ENCODE measurements at regions not wholly inside any gene's neighbourhood (a gene's known extent, or its start where the extent isn't known, plus 50 kb on each side); places are given as distances from the start of the nearest gene placed in this dataset.

DNA sequence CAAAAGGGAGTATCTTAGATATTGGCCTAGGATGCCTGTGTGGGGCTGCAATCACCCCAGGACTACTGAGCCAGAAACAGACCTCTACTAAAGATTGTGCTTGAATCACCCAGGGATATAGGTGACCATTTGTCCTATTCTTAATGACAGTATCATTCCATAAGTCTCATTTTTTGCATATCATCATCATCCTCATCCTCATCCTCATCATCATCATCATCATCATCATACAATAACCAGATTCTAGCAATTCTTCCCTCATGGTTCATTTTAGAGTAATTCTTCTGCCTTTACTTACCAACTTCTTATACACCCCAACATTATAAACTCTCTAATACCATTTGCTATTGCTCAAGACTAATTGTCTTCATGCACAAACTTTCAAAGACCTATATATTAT, 226.6 kb downstream of the B3GLCT start (continued):
- no peak for TF ChIP-seq ZNF274 (IDR thresholded peaks at IDR 0.05; ENCODE audit: low read depth, low read length)
- TF ChIP-seq, protein P1, sequence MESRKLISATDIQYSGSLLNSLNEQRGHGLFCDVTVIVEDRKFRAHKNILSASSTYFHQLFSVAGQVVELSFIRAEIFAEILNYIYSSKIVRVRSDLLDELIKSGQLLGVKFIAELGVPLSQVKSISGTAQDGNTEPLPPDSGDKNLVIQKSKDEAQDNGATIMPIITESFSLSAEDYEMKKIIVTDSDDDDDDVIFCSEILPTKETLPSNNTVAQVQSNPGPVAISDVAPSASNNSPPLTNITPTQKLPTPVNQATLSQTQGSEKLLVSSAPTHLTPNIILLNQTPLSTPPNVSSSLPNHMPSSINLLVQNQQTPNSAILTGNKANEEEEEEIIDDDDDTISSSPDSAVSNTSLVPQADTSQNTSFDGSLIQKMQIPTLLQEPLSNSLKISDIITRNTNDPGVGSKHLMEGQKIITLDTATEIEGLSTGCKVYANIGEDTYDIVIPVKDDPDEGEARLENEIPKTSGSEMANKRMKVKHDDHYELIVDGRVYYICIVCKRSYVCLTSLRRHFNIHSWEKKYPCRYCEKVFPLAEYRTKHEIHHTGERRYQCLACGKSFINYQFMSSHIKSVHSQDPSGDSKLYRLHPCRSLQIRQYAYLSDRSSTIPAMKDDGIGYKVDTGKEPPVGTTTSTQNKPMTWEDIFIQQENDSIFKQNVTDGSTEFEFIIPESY (IDR thresholded peaks at IDR 0.05; ENCODE audit: extremely low read depth, insufficient replicate concordance, low read length) = no peak

DNA sequence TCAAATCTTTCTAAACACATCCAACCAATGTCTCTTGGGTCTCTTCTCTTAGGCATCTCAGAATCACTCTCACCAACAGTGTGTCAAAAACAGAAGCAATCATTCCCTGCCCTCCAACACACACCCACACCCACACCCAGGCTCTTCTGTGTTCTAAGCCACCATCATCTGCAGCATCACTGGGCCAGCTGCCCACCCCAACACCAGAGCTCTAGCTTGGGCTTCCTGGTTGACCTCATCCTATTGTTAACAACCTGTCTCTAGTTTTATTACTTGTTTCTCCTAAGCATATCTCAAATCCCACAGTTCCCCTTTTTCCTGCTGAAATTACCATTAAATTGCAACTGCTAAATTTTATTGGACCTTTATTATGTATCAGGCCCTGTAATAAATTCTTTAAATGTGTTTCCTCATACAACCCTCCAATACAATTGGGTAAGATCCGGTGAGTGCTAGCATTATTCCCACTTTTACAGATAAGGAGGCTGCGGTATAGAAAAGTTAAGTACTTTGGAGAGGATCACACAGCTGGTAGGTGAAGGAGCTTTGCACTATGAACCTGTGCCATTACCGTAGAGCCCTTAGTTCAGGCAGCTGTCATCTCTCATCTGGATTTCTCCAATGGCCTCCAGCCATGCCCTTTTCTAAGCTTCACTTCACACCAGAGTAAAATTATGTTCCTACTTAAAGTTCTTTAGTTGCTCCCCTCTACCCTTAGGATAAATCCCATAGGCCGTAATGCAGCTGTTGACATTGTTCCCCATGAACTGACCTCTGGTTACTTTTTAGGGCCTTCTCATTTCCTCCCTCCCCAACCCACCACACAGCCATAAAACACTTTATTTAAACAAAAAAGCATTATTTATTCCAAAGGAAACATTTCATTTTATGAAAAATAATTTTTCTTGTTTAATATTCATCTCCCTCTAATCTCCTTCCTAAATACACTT, 227.7 kb downstream of the B3GLCT start:
- Histone ChIP-seq H3K27ac (ENCODE audit: low read depth, low read length) (no peak overlapping the region), H3K36me3 (ENCODE audit: control insufficient read depth in 1 of 2, insufficient read depth in 2 of 2, low read length in 2 of 2) (no peaks in the 10 kb centered on the region), H3K9me2 (ENCODE audit: insufficient read depth) (no peaks in the 10 kb centered on the region), H3K4me1 (ENCODE audit: control insufficient read depth in 1 of 2, insufficient read depth in 2 of 2, low read length in 2 of 2) (peaks cover 0 to 3% of the 10 kb centered on the region in 2 experiments; a peak in 1 of 4 replicates), H4K20me1 (ENCODE audit: insufficient read depth) (no peaks in the 10 kb centered on the region), H2AFZ (ENCODE audit: low read depth, low read length, poor library complexity, severe bottlenecking) (no peak overlapping the region), H3K4me3 (replicated peaks in 1 of 2; ENCODE audit: low read depth in 1 of 2, low read length in 2 of 2) (no peak overlapping the region), H3K9ac (ENCODE audit: low read length) (no peak overlapping the region), H3K9me3 (ENCODE audit: control insufficient read depth in 1 of 2, insufficient read depth in 1 of 2, low read depth in 1 of 2, low read length in 2 of 2) (no peaks in the 10 kb centered on the region), H3K79me2 (ENCODE audit: insufficient read depth, low read length) (no peaks in the 10 kb centered on the region), H3K4me2 (ENCODE audit: low read length) (no peak overlapping the region), H3K27me3 (ENCODE audit: insufficient read depth, low read length) (peaks cover 15% of the 10 kb centered on the region)
- TF ChIP-seq, protein P2, sequence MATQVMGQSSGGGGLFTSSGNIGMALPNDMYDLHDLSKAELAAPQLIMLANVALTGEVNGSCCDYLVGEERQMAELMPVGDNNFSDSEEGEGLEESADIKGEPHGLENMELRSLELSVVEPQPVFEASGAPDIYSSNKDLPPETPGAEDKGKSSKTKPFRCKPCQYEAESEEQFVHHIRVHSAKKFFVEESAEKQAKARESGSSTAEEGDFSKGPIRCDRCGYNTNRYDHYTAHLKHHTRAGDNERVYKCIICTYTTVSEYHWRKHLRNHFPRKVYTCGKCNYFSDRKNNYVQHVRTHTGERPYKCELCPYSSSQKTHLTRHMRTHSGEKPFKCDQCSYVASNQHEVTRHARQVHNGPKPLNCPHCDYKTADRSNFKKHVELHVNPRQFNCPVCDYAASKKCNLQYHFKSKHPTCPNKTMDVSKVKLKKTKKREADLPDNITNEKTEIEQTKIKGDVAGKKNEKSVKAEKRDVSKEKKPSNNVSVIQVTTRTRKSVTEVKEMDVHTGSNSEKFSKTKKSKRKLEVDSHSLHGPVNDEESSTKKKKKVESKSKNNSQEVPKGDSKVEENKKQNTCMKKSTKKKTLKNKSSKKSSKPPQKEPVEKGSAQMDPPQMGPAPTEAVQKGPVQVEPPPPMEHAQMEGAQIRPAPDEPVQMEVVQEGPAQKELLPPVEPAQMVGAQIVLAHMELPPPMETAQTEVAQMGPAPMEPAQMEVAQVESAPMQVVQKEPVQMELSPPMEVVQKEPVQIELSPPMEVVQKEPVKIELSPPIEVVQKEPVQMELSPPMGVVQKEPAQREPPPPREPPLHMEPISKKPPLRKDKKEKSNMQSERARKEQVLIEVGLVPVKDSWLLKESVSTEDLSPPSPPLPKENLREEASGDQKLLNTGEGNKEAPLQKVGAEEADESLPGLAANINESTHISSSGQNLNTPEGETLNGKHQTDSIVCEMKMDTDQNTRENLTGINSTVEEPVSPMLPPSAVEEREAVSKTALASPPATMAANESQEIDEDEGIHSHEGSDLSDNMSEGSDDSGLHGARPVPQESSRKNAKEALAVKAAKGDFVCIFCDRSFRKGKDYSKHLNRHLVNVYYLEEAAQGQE (IDR thresholded peaks at IDR 0.05; ENCODE audit: low read depth) = no peak
- no peak for TF ChIP-seq EGR1 (IDR thresholded peaks at IDR 0.05; ENCODE audit: low read depth)
- no peak for TF ChIP-seq EZH2 (IDR thresholded peaks at IDR 0.05)
- no peak for TF ChIP-seq CBX3 (IDR thresholded peaks at IDR 0.05; ENCODE audit: low read depth)
- TF ChIP-seq, protein P3, sequence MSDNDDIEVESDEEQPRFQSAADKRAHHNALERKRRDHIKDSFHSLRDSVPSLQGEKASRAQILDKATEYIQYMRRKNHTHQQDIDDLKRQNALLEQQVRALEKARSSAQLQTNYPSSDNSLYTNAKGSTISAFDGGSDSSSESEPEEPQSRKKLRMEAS (IDR thresholded peaks at IDR 0.05) = no peak
- no peak for TF ChIP-seq TCF7L2 (IDR thresholded peaks at IDR 0.05; ENCODE audit: borderline replicate concordance, extremely low read depth, insufficient read depth, insufficient read length)
- no peak for TF ChIP-seq ZNF274 (IDR thresholded peaks at IDR 0.05; ENCODE audit: low read depth, low read length)
- TF ChIP-seq RAD21 (IDR thresholded peaks at IDR 0.05; ENCODE audit: low read depth) = no peak
- TF ChIP-seq JUND (IDR thresholded peaks at IDR 0.05) = no peak
- TF ChIP-seq, protein P4, sequence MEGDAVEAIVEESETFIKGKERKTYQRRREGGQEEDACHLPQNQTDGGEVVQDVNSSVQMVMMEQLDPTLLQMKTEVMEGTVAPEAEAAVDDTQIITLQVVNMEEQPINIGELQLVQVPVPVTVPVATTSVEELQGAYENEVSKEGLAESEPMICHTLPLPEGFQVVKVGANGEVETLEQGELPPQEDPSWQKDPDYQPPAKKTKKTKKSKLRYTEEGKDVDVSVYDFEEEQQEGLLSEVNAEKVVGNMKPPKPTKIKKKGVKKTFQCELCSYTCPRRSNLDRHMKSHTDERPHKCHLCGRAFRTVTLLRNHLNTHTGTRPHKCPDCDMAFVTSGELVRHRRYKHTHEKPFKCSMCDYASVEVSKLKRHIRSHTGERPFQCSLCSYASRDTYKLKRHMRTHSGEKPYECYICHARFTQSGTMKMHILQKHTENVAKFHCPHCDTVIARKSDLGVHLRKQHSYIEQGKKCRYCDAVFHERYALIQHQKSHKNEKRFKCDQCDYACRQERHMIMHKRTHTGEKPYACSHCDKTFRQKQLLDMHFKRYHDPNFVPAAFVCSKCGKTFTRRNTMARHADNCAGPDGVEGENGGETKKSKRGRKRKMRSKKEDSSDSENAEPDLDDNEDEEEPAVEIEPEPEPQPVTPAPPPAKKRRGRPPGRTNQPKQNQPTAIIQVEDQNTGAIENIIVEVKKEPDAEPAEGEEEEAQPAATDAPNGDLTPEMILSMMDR (IDR thresholded peaks at IDR 0.05 in 2 of 3, conservative IDR thresholded peaks at IDR 0.05 in 1 of 3; ENCODE audit: borderline replicate concordance in 1 of 3, insufficient read depth in 1 of 3, low read depth in 2 of 3, low read length in 2 of 3) = no peak
- no peak for DNase-seq (ENCODE audit: low read depth, low spot score)
- BruUV-seq (replicated peaks) = no TSS peak
- ChIA-PET CTCF (interaction anchor here (2.5 kb wide), 1 partner anchor 191 kb away, joined by 7 read pairs; no protein-coding TSS in a partner anchor), POLR2A (no interaction called here), RAD21 (ENCODE audit: low non-redundant PET in 1 of 2, low total read pairs in 2 of 2, uncharacterized antibody in 2 of 2, unreplicated experiment in 2 of 2) (no interaction called here)
- no peak for ATAC-seq
- intact Hi-C loops (cut with micrococcal nuclease) = no loop called here
